GM19025 (cell line): ENCODE measurements at regions not wholly inside any gene's neighbourhood (a gene's known extent, or its start where the extent isn't known, plus 50 kb on each side); places are given as distances from the start of the nearest gene placed in this dataset.
"Not testable (repeated sequence)": the region's sequence is repeated elsewhere in the genome, so short reads cannot be mapped to it uniquely, and the experiment has no call there.

ENCODE experiments used
- ATAC-seq: cut with Tn5 transposase; IDR thresholded peaks from one replicate; pipeline ENCODE4 v1.9.1; 2021; ENCODE audit warnings: mild to moderate bottlenecking, low read depth, moderate library complexity; ENCODE audit not compliant: unreplicated experiment

- ATAC-seq = no peak
These were observed 151.7 kb upstream of the L3MBTL4 start for GRCh38 chr18:6566338-6566911.

- ATAC-seq = no peak
These were observed 155.1 kb upstream of the L3MBTL4 start for GRCh38 chr18:6569813-6570212.

GRCh38 chr18:6570581-6571238 is 156.0 kb upstream of the L3MBTL4 start:
- no peak for ATAC-seq

GRCh38 chr18:6571239-6571602 is 156.5 kb upstream of the L3MBTL4 start:
- no peak for ATAC-seq

- not testable (repeated sequence) for ATAC-seq
These were observed 157.3 kb upstream of the ARHGAP28 start for GRCh38 chr18:6572192-6572591.

GRCh38 chr18:6574631-6575030 is 154.9 kb upstream of the ARHGAP28 start:
- no peak for ATAC-seq

- ATAC-seq = no peak
These were observed 153.6 kb upstream of the ARHGAP28 start for GRCh38 chr18:6575908-6576307.

GRCh38 chr18:6576718-6577375 is 152.7 kb upstream of the ARHGAP28 start:
- ATAC-seq = no peak

- no peak for ATAC-seq
These were observed 150.8 kb upstream of the ARHGAP28 start for GRCh38 chr18:6578686-6579085.

- ATAC-seq = no peak
These were observed 150.0 kb upstream of the ARHGAP28 start for GRCh38 chr18:6579486-6579885.

GRCh38 chr18:6580401-6580800 is 149.1 kb upstream of the ARHGAP28 start:
- no peak for ATAC-seq

- ATAC-seq = no peak
These were observed 139.6 kb upstream of the ARHGAP28 start for GRCh38 chr18:6589923-6590322.

GRCh38 chr18:6590326-6590725 is 139.2 kb upstream of the ARHGAP28 start:
- ATAC-seq = no peak

- no peak for ATAC-seq
These were observed 138.0 kb upstream of the ARHGAP28 start for GRCh38 chr18:6591491-6591890.

GRCh38 chr18:6592522-6592921 is 137.0 kb upstream of the ARHGAP28 start:
- ATAC-seq = no peak

- no peak for ATAC-seq
These were observed 136.2 kb upstream of the ARHGAP28 start for GRCh38 chr18:6593142-6593885.

GRCh38 chr18:6595666-6596065 is 133.8 kb upstream of the ARHGAP28 start:
- ATAC-seq = no peak

GRCh38 chr18:6598657-6599056 is 130.9 kb upstream of the ARHGAP28 start:
- ATAC-seq = no peak

GRCh38 chr18:6600667-6601167 is 128.8 kb upstream of the ARHGAP28 start:
- no peak for ATAC-seq

GRCh38 chr18:6601241-6601640 is 128.3 kb upstream of the ARHGAP28 start:
- no peak for ATAC-seq

GRCh38 chr18:6602365-6602764 is 127.2 kb upstream of the ARHGAP28 start:
- ATAC-seq = no peak
